NCI-H146 (cell line): ENCODE measurements at regions not wholly inside any gene's neighbourhood (a gene's known extent, or its start where the extent isn't known, plus 50 kb on each side); places are given as distances from the start of the nearest gene placed in this dataset.

Source experiments
- DNase-seq: peaks from one replicate; lab custom pipeline; 2025; lab: John Stamatoyannopoulos, UW

DNA sequence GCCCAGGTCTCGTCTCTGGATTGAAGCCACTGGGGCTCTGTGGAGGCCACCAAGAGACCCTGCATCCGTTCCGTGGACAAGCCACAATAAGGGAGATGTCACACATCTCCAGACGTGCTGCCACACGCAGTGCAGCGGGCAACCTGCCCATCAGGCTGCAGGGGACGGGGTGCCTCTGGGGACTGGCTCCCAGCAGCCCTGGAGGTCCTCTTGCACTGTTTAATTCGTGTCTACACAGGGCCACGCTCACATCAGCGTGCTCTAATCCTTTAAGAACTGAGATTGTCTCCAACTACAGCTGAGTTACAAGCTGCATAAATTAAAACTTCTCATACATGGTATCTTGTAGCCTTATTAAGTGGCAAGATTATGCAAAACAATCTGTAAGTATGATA, 1232.2 kb downstream of the BRD1 start:
- DNase-seq, result no peak

DNA sequence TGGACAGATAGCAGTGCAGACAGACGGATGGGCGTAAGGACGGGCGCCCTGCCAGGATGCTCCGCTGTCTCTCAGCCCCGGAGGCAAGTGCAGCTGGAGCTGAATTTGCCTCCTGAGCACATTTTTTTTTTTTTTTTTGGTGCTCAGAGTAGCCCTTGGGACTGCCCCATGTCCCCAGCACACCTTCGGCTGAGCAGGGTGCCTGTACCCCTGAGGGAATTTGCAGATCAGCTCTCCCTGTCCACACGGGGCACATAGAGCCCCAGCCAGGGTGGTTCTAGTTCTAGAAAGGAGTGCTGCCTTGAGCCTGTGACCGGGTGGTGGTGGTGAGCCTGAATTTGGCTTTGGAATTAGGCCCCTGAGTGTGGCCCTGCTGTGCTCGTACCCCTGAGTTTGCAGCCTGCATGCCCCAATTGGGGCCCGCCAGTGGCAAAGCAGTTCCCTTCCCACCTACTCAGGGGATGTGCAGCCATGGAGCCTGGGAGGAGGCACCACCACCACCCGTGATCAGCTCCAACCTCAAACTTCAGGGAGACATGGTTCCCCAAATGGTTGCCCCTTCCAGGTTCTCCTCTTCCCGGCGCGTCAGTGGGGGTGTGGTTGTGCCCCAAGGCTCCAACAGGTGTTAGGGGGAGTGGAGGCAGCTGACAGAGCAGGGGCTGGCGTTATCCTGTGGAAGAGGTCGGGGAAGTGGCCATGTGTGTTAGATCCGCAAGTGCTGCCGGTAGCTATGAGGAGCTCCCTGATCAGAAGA, 1232.7 kb downstream of the BRD1 start:
- DNase-seq, result no peak

DNA sequence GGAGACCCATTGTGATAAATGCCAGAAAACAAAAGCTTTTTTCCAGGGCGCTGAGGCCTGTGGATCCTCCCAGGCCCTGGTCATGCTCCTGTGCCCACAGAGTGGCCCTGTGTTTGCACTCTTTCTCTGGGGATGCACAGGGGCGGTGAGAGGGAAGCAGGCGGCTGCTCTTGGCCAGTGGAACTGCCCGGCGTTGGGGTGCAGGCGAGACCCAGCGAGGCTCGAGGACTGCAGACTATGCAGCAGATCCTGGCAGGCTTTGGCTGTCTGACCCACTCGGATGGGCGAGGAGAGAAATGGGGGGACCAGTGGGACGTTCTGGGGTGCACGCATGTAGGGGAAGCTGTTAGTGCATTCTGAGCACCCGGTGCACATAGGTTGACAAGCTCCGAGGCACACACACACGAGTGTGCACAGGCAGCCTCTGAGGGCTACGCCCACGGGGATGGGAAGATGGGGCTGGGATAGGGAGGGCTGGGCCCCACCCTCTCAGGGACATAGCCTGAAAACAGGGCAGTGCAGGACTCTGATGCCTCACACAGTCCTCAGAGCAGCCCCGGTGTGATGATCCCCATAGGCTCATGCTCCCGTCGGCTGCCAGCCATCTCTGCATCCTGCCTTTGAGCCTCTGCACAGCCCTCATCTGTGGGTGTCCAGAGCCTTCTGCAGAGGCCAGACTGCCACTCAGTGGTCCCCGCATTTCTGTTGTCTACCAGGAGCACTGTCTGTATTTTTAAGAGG, 1233.5 kb downstream of the BRD1 start:
- DNase-seq, result no peak

DNA sequence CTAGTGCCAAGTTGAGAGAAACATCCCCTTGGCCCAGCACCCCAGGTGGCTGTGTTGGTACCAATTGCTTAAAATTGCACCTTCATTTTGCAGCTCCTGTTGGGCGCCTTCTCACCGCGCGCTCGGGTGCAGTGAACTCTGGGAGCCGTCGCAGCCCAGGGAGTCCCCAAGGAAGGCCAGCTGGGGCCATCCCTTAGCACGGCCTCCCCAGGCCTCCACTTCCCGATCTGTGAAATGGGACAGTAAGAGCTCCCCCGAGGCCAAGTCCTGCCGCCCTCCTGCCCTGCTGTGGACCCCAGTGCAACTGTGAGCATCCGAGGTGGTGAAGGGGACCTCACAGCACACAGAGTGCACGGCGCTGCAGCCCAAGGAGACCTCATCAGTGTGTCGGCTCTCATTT, 1234.1 kb downstream of the BRD1 start:
- no peak for DNase-seq

DNA sequence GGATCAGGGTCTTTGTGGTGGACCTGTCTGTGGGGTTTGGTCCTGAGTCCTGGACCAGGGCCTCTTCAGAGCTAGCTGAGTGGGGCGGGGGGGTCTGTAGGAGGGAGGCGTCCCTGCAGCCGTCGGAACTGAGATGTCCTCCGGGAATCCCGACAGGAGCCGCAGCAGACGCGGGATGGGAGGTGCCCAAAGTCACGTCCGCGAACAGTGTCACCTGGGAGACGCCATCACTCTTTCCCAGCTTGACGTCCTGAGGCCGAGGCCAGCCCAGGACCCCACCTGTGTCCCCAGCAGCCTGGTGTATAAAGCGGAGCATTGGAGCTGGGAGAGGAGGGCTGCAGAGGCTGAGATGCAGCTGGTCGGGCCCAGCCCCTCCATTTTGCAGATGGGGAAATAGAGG, 1234.7 kb downstream of the BRD1 start:
- DNase-seq, result no peak

DNA sequence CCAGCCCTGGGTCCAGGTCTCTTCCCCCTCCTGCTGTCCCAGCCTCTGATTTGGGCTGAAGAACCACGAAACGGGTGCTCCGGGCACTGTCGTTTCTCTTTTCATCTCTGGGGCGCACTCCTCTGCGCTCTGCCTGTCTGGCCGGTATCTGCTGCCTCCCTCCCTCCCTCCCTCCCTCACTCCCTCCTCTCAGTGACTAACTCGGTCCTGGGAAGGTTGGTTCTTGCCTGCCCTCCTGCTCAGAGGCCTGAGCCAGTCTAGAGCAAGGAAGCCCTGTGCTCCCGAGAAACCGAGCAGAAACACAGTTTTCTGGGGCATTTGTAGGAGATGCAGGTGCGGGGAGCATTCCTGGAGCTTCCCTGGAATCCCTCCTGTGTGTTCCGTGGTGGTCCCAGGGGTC, 1235.2 kb downstream of the BRD1 start:
- no peak for DNase-seq

DNA sequence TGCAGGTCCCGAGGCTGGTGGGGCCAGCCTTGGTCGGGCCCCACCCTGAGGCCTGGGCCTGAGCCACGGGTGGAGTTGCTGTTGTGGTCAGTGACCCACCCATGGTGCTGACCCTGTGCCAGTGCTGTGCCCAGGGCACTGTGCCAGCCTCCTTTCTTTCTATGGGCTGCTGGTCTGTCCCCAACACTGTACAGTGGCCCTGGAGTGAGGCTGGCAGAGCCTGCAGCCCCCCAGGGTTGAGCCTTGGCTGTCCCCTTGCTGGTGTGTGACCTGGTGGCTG, 1235.7 kb downstream of the BRD1 start:
- no peak for DNase-seq

DNA sequence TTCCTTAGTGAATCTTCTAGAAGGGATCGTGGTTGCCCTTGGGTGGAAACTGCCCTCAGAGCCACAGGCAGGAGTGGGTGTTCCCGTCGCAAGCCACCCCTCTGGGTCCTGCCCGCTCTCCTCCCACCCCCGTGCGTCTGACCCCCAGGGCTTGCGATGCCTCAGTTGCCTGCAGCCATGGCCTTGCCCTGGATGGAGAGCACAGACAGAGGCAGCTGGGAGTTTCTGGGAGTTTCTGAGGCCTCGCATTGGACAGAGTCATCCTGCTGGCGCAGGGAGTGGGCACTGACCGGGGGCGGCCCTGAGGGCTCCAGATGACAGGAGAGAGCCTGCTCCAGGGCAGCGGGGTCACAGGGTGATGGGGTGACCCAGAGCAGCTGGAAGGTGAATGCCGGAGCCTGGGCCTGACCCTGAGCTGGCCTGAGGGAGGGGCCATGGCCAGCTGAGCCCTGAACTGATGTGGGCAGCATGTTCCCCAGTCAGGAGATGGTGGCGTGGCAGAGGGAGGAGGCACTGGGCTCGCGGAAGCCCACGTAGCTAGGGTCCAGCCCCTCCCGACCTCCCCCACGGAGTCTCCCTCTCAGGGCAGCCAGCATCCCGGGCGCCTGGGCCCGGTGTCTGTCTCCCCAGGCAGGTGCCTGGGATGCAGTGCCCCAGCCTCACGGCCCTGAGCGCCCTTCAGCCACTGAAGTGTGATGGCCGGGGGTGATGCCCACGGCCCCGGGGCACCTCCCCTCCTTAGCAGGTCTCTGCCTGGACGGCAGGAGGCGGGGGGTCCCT, 1236.2 kb downstream of the BRD1 start:
- DNase-seq, result no peak

DNA sequence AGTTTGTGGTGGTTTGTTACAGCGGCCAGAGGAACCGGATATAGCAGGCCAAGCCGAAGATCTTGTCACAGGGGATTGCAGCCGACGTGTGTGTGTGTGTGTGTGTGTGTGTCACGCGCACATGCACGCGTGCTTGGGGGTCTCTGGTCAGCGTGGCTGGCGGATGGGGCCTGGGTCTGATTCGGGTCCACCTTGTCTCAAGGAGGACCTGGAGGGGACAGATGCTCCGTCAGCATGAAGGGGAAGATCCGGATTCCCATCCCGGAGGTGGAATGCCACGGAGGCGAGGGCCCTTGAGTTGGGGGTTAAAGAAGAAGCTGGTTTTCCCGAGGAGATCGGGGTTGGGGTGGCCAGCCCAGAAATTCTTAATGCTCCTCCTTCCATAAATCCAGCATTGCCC, 1237.8 kb downstream of the BRD1 start:
- no peak for DNase-seq

DNA sequence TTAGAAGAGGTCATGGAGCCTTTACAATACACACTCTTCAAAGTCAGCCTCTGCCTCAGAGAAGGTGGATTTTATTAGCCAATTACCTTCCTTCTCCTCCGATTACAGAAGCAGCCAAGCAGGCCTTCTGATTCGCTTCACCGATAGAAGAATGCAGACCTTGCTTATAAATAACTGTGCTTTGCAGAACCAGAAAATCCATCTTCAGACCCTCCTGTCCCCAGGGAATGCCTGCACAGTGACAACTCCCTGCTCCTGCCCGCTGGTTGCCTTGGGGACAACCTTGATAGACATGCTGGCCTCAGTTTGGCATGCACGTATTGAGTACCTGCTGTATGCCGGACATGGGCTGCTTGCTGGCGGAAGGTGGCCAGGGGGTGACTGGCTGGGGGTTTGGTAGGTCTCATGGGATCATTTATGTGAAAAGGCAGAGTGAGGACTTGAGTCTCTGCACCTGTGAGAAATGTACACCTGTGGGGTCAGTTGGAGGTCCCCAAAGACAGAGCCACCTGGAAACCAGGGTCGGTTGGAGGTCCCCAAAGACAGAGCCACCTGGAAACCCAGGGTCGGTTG, 1238.7 kb downstream of the BRD1 start:
- DNase-seq, result no peak

DNA sequence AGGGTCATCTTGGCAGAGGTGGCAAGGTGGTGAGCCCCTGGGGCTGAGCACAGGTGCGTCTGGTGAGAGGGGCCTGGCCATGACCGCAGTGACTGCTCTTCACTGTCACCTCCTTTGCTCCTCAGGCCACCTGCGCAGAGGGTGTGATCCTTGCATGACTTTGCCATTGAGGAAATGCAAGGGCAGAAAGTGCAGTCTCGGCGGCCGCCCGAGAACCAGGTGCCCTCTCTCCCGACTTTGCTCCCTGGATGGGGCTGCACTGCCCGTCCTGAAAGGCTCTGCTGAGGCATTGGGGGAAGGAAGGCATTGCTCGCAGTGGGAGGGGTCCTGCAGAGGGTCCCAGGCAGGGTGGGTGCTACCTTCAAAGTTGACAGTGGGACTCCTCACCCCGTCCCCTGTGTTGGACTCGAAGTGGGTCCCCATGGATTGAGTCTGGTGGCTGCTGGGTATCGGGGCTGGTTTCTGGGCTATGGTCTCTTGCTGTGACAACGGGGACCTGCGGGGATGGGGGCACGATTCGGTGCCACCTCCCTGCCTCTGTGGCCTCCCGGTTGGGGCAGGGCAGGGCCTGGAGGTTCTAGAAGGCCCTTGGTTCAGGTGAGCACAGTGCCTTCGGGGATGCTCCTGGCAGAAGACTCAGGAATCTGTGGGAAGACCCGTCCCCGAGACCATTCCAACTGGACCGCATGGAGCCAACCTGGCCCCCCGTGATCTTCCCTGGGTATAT, 1239.4 kb downstream of the BRD1 start:
- DNase-seq, result no peak

DNA sequence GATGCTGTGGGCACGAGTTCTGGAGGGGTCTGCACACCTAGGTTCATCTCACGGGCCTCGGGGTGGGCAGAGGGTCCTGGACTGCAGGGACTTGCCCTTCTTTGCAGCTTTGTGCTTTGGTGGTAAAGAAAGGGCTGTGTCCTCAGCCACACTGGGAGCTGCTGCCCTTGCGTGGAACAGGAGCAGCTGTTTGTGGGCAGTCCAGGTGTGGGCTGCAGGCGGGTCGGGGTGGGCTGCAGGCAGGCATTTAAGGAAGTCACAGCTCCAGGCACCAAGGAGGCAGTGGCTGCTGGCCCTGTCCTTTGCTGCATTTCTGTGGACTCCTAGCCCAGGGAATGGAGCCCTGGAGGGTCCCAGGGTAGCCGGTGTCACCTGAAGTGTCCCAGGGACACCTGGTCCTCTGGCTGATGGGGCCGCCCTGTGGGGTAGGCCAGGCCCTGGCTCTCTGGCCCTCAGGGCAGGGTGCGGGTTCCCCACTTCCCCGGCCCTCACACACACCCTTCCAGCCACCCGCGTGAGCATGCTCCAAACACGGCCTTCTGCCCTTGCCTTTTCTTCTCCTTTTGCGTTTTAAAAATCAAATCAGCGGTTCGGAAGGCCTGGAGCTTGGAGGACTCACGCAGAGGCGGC, 1240.3 kb downstream of the BRD1 start:
- DNase-seq, result no peak

DNA sequence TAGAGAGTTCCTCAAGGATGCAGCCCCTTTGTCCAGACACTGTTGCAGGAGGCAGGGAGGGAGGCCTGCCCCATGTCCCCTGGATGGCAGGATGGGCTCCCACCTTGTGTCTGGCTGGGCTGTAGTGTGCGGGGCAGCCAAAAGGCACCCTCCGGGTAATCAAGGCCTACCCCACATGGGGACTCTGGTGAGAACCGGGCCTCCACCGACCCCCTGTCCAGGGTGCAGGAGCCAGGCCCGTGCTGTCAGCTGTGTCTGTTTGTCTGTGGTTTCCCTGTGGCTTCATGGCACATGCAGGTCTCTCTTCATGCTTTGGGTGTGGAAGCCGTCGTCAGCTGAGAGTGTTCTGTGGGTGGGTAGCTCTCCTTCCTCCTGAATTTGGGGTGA, 1240.9 kb downstream of the BRD1 start:
- DNase-seq, result no peak

DNA sequence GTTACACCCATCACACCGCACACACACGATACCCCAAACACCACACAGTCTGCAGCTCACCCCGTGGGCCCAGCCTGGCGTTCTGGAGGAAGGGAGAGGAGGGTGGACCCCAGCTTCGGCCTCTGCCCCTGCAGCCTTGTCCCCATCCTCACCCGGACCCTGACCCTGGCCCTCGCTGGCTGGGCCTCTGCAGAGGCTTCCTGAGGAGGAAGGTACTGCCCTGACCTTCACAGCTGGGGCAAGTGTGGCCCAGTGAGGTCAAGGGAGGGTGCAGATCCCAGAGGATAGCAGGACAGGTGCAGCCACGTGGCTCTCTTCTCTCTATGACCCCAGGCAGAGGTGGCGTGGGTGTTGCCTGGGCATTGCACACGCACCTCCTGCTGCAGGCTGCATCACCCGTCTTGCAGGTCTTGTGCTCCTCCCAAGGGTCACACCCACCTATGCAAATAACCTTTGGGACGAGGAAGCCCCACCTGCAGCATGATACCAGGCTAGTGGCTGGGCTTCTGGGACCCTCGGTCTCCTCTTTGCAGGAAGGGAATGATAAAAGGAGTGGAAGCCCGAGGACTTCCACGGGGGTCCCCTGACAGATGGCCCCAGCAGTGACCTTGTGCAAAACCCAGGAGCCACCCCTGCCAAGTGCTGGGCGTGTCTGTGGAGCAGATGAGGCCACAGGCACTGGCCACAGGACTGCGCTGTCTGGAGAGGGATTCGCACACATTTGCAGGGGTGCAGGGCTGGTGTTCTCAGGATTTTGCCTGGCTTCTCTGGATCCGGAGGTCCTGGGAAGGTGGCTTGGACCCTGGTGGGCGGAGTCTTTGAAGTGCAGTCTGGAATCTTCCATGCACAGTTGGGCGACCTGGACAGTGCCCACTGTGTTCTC, 1241.5 kb downstream of the BRD1 start:
- DNase-seq, result peak; percentile 30

DNA sequence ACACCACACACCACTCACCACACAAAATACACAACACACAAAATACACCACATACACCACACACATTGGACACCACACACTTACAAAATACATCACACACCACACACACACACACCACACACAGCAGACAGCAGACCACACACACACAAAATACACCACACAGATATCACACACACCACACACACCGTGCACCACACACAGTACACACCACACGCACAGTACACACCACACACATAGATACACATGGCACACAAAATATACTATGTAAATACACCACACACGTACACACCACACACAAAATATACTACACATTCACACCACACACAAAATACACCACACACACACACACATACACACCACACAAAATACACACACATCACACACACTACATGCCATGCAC, 1243.5 kb downstream of the BRD1 start:
- DNase-seq, result no peak

DNA sequence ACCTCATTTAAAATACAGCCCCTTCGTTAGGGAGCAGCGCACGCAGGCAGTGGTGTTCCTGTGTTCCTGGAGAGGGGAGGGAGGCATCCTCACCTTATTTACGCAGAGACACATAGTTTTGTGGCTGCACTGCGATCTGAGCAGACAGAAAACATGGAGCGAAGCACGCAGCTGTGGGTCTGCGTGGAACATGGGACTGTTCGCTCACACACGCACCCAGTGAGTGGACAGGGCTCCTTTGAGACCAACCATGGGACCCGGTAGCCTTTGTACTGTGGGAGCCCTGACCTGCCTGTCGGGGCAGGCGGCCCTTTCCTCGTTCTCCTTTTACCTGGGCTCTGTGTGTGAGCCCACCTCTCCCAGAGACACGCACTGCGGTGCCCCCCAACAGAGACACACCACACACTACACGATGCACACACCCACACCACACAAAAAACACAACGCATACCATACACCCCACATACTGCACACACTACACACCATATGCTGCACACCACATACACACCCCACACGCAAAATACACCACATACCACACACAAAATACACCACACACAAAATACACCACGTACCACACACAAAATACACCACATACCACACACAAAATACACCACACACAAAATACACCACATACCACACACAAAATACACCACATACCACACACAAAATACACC, 1245.7 kb downstream of the BRD1 start:
- DNase-seq, result no peak

DNA sequence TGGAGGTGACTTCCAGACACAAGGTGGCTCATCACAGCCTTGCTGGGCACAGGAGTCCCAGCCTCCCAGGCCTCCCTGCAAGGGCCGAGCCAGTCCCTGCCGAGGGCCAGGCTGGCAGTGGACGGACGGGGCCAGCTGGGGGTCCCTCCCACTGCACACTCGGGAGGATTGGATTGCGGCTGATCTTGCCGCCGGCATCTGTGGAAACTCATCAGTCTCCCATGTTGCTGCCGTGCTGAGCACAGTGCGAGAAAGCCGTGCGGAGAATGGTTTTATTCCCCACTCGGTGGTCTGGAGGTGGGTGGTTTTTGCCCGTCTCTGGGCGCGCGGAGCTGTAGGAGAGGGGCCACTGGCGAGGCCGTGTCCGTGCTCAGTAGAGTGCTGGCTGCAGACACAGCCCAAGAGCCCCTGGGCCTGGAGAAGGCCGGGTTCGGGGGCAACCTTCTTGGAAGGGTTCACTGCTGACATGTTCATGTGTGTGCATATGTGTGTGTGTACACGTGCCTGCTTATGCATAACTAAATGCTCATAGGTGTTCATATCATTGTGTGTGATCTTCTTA, 1246.4 kb downstream of the BRD1 start:
- DNase-seq, result no peak

DNA sequence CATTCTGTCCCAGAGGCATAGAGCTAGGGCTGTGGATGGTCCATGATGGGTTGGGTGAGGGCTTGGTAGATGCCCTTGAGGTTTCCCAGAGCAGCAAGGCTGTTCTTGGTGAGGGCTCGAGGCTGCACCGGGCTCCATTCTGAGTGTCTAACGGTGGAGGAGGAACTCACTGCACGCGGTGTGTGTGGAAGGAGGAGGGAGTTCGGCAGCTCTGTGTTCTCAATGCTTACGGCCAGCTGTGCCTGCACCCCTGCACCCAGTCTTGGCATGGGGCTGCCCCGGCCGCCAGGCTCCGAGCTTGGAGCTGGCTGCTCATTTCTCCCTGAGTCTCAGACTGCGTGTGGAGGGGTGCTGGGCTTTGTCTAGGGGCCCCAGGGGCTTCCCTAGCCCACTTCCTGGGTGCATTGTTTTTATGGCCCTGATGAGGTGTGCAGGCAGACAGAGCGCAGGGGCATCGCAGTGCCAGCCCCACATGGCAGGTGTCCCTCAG, 1247.1 kb downstream of the BRD1 start:
- no peak for DNase-seq

DNA sequence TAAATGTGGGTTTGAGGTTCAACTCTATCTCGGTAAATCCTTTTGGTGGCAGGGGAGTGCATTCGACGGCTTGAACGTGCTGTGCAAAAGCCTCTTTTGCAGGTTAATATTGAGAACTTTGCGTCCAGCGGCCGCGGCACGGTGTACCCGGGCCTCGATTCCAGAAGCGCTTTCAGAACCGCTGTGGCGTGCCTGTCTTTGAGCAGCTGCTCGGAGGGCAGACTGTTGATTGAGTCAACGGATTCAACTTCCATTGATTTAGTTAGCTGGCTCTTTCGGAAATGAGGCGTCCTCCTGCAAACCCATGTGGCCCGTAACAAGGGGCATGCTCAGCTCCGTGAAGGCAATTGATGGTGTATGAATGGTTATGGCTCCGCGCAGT, 1247.8 kb downstream of the BRD1 start:
- DNase-seq, result no peak
